Stomach (tissue), 8 donors: ENCODE measurements at regions not wholly inside any gene's neighbourhood (a gene's known extent, or its start where the extent isn't known, plus 50 kb on each side); places are given as distances from the start of the nearest gene placed in this dataset.

ENCODE experiments used
- DNase-seq, 2 donors: peaks; one replicate each; pipeline versions ENCODE4 v3.0.0 to v3.0.0-alpha.2; 2013 to 2019
- H3K27ac ChIP-seq, 5 donors: fragments of 200-600 bp in 4 of 5; sonication (generic) in 4 of 5; one replicate each; pipeline ENCODE4 v1.5.1; 2013 to 2019; ENCODE audit warnings: mild to moderate bottlenecking in 1 of 5, moderate library complexity in 1 of 5
- H3K27me3 ChIP-seq, 3 donors: fragments of 200-600 bp; sonication (generic); one replicate each; pipeline ENCODE4 v1.5.1; 2017 to 2019; ENCODE audit warnings: mixed run types in 1 of 3
- H3K36me3 ChIP-seq, 4 donors: fragments of 200-600 bp; sonication (generic); 1 replicate in 3 of 4; 2 replicates in 1 of 4; pipeline ENCODE4 v1.5.1; 2016 to 2019
- H3K4me1 ChIP-seq, 4 donors: fragments of 200-600 bp; sonication (generic); one replicate each; pipeline ENCODE4 v1.5.1; 2016 to 2019
- H3K4me3 ChIP-seq, 4 donors: fragments of 200-600 bp; sonication (generic) in 3 of 4; one replicate each; pipeline ENCODE4 v1.5.1; 2016 to 2019; ENCODE audit warnings: mild to moderate bottlenecking in 1 of 4
- H3K9me3 ChIP-seq, 4 donors: fragments of 200-600 bp; sonication (generic); one replicate each; pipeline ENCODE4 v1.5.1; 2016 to 2019
- CTCF ChIP-seq, 7 experiments: fragments of 450-650 bp in 4 of 7; fragments of 200-600 bp in 3 of 7; sonication (generic) in 3 of 7; IDR thresholded peaks; one replicate each; pipeline ENCODE4 v1.5.1; 2016 to 2019; ENCODE audit warnings: antibody characterized with exemption in 7 of 7, control low read depth in 2 of 7, mild to moderate bottlenecking in 1 of 7
- EP300 ChIP-seq: sonication (generic); formaldehyde crosslinking; IDR thresholded peaks from one replicate; pipeline ENCODE4 v1.6.1; 2017; ENCODE audit warnings: antibody characterized with exemption
- POLR2A ChIP-seq, 4 donors: fragments of 450-650 bp; IDR thresholded peaks; one replicate each; pipeline ENCODE4 v1.6.1; 2016; ENCODE audit warnings: antibody characterized with exemption in 4 of 4, control low read depth in 2 of 4, mild to moderate bottlenecking in 1 of 4, moderate library complexity in 1 of 4
- POLR2AphosphoS5 ChIP-seq, 3 donors: sonication (generic); formaldehyde crosslinking; IDR thresholded peaks; one replicate each; pipeline ENCODE4 v1.6.1; 2016; ENCODE audit warnings: antibody characterized with exemption in 3 of 3
- whole genome bisulfite sequencing, 5 donors: extraction: QIAGEN DNeasy Blood & Tissue Kit in 3 of 5; methylation state at CpG; one replicate each; pipeline versions ENCODE4 v1.1.5 to v1.1.7; 2013 to 2018; 5-methylcytosine and 5-hydroxymethylcytosine counted together
- intact Hi-C: fragments of 100-400 bp; cut with DNase I; formaldehyde crosslinking; loops from one replicate; pipeline ENCODE4 v1.15.1; 2023; ENCODE audit warnings: low total_unique reads
- donor health status: healthy with polysubstance abuse.
- donor health status: Bipolar disorder and iron deficiency.
- donor health status: healthy.

DNA sequence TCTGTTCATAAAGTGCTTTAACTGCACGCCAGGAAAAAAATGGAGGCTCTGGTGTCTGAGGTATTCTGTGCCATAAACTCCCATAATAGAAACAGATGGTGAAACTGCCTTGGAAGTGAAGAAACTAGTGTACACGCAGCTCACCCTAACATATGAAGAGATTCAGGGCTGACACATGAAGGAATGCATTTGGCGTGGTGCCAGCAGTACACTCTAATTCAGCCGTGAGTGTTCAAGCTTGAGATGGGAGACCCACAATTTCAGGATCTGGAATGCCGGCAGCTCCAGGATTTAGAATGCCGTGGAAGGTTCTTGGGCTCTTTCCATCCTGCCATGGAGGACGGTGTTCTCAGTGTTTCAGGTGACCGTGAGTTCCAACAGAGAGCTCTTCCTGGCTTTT is 478.4 kb downstream of the TSHZ3 start:
- TF ChIP-seq EP300 (no peak), POLR2A (IDR thresholded peaks at IDR 0.05) (no peak), POLR2AphosphoS5 (IDR thresholded peaks at IDR 0.05) (no peak), CTCF (IDR thresholded peaks at IDR 0.05) (no peak)
- Histone ChIP-seq H3K4me3 (no peak overlapping the region), H3K27me3 (no peaks in the 10 kb centered on the region), H3K27ac (no peak overlapping the region), H3K9me3 (peaks cover 0 to 4% (median 0%) of the 10 kb centered on the region in 4 donors), H3K36me3 (no peaks in the 10 kb centered on the region), H3K4me1 (no peaks in the 10 kb centered on the region)
- 41 to 59% (median 58%) methylated on average over 8 of the region's 8 CpGs for WGBS, 5 donors
- peak in 1 of 2 donors; percentile 80 for DNase-seq
- intact Hi-C loops, result no loop called here

DNA sequence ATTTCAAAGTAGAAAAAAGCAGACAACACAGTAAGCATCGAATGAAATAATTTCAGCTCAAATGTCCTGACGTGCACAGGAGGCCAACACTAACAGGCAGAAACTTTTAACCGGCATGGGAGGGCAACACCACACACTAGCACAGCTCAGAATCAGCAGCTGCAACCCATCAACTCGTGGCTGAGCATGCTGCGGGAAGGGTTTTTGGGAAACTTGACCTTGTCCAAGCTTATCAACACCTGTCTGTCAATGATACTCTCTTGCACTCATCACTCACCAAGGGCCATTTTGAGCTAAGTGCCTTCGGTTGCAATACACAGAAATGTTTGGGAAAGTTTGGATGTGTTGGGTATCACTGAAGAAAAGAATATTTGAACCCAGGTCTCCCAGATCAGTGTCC is 483.7 kb downstream of the TSHZ3 start:
- Histone ChIP-seq H3K27me3 (peaks cover 0 to 13% (median 0%) of the 10 kb centered on the region in 3 donors), H3K27ac (no peak overlapping the region), H3K9me3 (peaks cover 0 to 4% (median 0%) of the 10 kb centered on the region in 4 donors), H3K36me3 (no peaks in the 10 kb centered on the region), H3K4me3 (no peak overlapping the region), H3K4me1 (no peaks in the 10 kb centered on the region)
- TF ChIP-seq CTCF (IDR thresholded peaks at IDR 0.05) (no peak), POLR2AphosphoS5 (IDR thresholded peaks at IDR 0.05) (no peak), POLR2A (IDR thresholded peaks at IDR 0.05) (no peak), EP300 (no peak)
- intact Hi-C loops, result no loop called here
- 63 to 73% (median 69%) methylated on average over 6 of the region's 6 CpGs for WGBS, 5 donors
- no peak for DNase-seq

- Histone ChIP-seq H3K27ac (no peak overlapping the region), H3K36me3 (no peaks in the 10 kb centered on the region), H3K4me3 (no peak overlapping the region), H3K9me3 (peaks cover 0 to 7% (median 2%) of the 10 kb centered on the region in 4 donors), H3K4me1 (no peaks in the 10 kb centered on the region), H3K27me3 (peaks cover 0 to 17% (median 0%) of the 10 kb centered on the region in 3 donors)
- intact Hi-C loops, result no loop called here
- no peak for TF ChIP-seq EP300
- no peak for TF ChIP-seq CTCF (IDR thresholded peaks at IDR 0.05)
- no peak for TF ChIP-seq POLR2A (IDR thresholded peaks at IDR 0.05)
- no peak for TF ChIP-seq POLR2AphosphoS5 (IDR thresholded peaks at IDR 0.05)
- WGBS, 5 donors, result 76 to 88% (median 83%) methylated on average over 13 of the region's 13 CpGs
- DNase-seq, result peak in 1 of 2 donors; percentile 21
Observed at GRCh38 chr19:30864391-30865215, 484.6 kb downstream of the TSHZ3 start.

DNA sequence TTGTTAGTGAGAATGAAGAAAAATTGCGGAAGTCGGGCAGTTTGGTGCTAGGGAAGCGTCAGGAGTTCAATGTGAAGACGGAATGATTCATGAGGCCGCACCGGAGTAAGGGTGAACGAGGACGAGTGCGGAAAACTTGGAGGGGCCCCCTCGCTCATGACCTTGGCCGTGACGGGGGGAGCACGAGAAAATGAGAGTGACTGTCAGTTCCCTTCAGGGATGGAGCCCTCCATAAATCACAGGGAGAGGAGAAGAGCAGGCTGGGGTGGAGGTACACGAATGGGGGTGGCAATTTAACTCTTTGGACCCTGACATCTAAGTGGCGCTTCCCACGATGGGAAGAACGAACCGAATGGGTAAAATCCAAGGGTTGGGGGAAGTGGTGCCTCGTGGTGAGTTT is 486.4 kb downstream of the TSHZ3 start:
- no peak for DNase-seq
- 80 to 86% (median 86%) methylated on average over 19 of the region's 19 CpGs for WGBS, 5 donors
- Histone ChIP-seq H3K36me3 (no peaks in the 10 kb centered on the region), H3K27ac (no peak overlapping the region), H3K4me3 (no peak overlapping the region), H3K4me1 (no peaks in the 10 kb centered on the region), H3K27me3 (peaks cover 0 to 22% (median 0%) of the 10 kb centered on the region in 3 donors), H3K9me3 (peaks cover 0 to 7% (median 2%) of the 10 kb centered on the region in 4 donors)
- intact Hi-C loops, result no loop called here
- TF ChIP-seq POLR2AphosphoS5 (IDR thresholded peaks at IDR 0.05), result no peak
- TF ChIP-seq CTCF (IDR thresholded peaks at IDR 0.05), result no peak
- no peak for TF ChIP-seq POLR2A (IDR thresholded peaks at IDR 0.05)
- no peak for TF ChIP-seq EP300
